Mesothelial cell of epicardium (in vitro differentiated cells): ENCODE measurements at regions not wholly inside any gene's neighbourhood (a gene's known extent, or its start where the extent isn't known, plus 50 kb on each side); places are given as distances from the start of the nearest gene placed in this dataset.

Experiments used
- DNase-seq, 2 experiments: peaks; one replicate each; pipeline ENCODE4 v3.0.0; 2021; ENCODE audit warnings: low spot score in 2 of 2; ENCODE audit not compliant: unreplicated experiment in 2 of 2
- H3K27ac Mint-ChIP-seq: 2 replicates; pipeline ENCODE4 v1.8.0; 2021; ENCODE audit warnings: mixed read lengths
- H3K27me3 Mint-ChIP-seq: 2 replicates; pipeline ENCODE4 v1.8.0; 2021; ENCODE audit warnings: low read depth, mixed read lengths
- H3K36me3 Mint-ChIP-seq: 2 replicates; pipeline ENCODE4 v1.8.0; 2021; ENCODE audit warnings: mixed read lengths
- H3K4me1 Mint-ChIP-seq: 2 replicates; pipeline ENCODE4 v1.8.0; 2021; ENCODE audit warnings: mixed read lengths
- H3K4me3 Mint-ChIP-seq: 2 replicates; pipeline ENCODE4 v1.8.0; 2021; ENCODE audit warnings: mild to moderate bottlenecking, moderate library complexity, mixed read lengths
- H3K9me3 Mint-ChIP-seq: 2 replicates; pipeline ENCODE4 v1.8.0; 2021; ENCODE audit warnings: mixed read lengths
- TF ChIP-seq, protein P1 (sequence below): fragments of 200-600 bp; sonication (generic); IDR thresholded peaks from one replicate; pipeline ENCODE4 v1.5.0; 2021; ENCODE audit warnings: antibody characterized with exemption; ENCODE audit not compliant: unreplicated experiment

DNA sequence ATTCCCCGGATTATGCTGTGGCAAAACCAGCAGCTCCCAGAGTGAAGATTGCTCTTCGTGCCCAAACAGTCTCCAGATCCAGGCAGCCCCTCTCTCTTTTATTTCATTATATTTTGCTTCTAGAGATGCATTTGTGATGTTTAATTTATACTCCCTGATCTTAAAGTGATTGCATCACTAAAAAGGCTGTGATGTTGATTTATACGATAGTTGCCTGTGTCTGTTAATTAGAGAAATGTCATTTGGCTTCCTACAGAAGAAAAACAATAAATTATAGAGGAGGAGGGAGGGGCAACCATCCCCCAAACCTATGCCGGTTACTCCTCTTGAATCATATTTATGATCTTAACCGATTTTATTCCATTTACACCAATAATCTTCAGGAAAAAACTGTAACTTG lies 615.3 kb downstream of the TOX3 start:
- H3K36me3 Mint-ChIP-seq = no peaks in the 10 kb centered on the region
- no peaks in the 10 kb centered on the region for H3K9me3 Mint-ChIP-seq
- H3K4me3 Mint-ChIP-seq = no peak overlapping the region
- H3K27ac Mint-ChIP-seq = no peak overlapping the region
- DNase-seq = no peak
- H3K27me3 Mint-ChIP-seq = peaks cover 60% of the 10 kb centered on the region
- H3K4me1 Mint-ChIP-seq = no peaks in the 10 kb centered on the region
- TF ChIP-seq, protein P1, sequence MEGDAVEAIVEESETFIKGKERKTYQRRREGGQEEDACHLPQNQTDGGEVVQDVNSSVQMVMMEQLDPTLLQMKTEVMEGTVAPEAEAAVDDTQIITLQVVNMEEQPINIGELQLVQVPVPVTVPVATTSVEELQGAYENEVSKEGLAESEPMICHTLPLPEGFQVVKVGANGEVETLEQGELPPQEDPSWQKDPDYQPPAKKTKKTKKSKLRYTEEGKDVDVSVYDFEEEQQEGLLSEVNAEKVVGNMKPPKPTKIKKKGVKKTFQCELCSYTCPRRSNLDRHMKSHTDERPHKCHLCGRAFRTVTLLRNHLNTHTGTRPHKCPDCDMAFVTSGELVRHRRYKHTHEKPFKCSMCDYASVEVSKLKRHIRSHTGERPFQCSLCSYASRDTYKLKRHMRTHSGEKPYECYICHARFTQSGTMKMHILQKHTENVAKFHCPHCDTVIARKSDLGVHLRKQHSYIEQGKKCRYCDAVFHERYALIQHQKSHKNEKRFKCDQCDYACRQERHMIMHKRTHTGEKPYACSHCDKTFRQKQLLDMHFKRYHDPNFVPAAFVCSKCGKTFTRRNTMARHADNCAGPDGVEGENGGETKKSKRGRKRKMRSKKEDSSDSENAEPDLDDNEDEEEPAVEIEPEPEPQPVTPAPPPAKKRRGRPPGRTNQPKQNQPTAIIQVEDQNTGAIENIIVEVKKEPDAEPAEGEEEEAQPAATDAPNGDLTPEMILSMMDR = no peak

DNA sequence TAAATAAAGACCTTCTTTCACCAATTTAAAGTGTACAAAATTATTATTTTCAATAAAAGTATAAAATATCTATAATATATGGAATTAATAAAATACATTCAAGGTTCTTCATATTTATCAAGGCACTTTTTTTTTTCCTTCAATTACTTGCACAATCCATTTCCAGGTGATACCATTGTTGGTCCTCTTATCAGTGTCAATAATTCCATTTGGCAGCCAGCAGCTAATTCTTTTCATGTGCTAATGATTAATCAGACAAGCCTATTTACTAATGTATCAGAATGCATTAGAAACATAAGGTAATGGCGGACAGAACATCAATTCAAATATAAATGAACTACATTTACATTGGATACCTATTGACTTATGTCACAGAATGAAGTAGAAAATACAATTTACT lies 622.2 kb downstream of the TOX3 start:
- DNase-seq = no peak
- Mint-ChIP-seq H3K4me1 (no peaks in the 10 kb centered on the region), H3K36me3 (no peaks in the 10 kb centered on the region), H3K4me3 (no peak overlapping the region), H3K27ac (no peak overlapping the region), H3K9me3 (no peaks in the 10 kb centered on the region), H3K27me3 (peaks cover 44% of the 10 kb centered on the region)
- TF ChIP-seq, protein P1 = no peak

DNA sequence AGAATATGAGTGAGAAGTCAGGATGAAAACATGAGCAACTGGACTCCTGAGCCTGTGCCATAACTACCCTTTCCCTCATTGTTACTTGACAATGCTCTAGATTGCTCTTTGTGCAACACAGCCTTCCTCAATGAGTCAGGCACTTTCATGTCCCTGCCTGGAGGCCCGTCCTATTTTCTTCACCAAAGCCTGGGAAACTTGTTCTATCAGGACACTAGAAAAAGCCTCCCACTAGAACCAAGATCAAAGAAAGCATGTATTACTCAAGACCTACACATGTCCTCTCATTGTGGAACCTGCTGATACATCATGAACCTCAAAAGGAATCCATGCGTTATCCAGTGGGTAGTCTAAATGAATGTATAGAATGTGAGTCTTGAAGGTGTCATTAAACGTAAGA lies 624.5 kb downstream of the TOX3 start:
- Mint-ChIP-seq H3K9me3 (no peaks in the 10 kb centered on the region), H3K27ac (no peak overlapping the region), H3K4me3 (no peak overlapping the region), H3K36me3 (no peaks in the 10 kb centered on the region), H3K4me1 (no peaks in the 10 kb centered on the region), H3K27me3 (peaks cover 35% of the 10 kb centered on the region)
- TF ChIP-seq, protein P1 = no peak
- DNase-seq = no peak

DNA sequence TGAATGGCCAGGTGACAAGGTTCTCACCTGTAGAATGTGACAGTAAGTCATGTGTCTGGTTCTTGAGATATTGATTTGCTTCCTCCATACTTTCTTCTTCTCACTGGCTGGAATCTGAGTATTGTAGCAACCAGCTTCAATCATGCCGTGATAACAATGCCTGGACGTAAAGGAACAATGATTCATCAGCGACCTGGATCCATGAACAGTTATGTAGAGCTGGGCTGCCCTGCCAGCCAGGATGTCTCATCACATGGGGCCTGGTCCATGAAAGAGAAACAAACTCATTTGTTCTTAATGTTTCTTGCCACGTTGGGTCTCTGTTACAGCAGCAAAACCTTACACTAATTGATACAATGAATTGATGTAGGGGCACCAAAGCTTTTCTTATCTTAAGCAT lies 627.2 kb downstream of the TOX3 start:
- no peaks in the 10 kb centered on the region for H3K9me3 Mint-ChIP-seq
- H3K27ac Mint-ChIP-seq = no peak overlapping the region
- TF ChIP-seq, protein P1 = no peak
- H3K4me3 Mint-ChIP-seq = no peak overlapping the region
- H3K27me3 Mint-ChIP-seq = peaks cover 26% of the 10 kb centered on the region
- no peaks in the 10 kb centered on the region for H3K36me3 Mint-ChIP-seq
- H3K4me1 Mint-ChIP-seq = no peaks in the 10 kb centered on the region
- DNase-seq = no peak

DNA sequence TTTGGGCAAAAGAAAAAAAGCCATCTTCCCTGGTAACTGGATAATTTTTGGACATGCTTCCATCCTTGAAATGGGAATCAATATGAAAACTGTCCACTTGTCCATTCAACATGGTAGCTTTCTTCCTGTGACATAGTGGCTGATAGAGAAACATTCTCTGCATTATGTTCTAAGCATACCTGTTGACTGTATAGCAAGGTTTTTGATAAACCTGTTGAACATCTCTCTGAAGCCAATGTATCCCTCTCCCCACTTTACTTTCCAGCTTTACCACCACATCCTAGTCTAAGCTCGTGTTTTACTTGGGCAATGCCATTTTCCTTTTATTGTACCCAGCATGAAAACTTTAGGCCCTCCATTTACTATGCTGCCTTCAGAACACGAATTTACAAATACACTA lies 630.1 kb downstream of the TOX3 start:
- Mint-ChIP-seq H3K9me3 (no peaks in the 10 kb centered on the region), H3K27ac (no peak overlapping the region), H3K27me3 (peaks cover 12% of the 10 kb centered on the region), H3K36me3 (no peaks in the 10 kb centered on the region), H3K4me3 (no peak overlapping the region), H3K4me1 (no peaks in the 10 kb centered on the region)
- TF ChIP-seq, protein P1 = no peak
- no peak for DNase-seq

DNA sequence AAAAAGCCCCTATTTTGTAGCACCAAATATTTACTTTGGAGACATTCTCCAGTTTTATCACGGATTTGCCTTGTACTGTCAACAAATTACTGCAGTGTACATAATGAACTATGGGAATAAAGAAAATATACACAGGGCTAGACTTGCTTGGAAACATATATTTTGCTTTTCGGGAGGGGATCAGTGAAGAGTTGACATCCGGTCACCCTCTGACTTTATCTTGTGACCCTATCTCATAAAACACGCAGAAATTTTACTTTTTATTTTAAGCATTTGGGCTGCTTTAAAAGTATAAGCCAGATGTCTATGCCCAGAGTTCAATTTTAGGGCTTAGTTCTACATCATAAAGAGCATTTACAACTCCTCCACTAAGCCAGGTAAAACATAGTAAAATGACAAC lies 630.7 kb downstream of the TOX3 start:
- Mint-ChIP-seq H3K4me1 (no peaks in the 10 kb centered on the region), H3K4me3 (no peak overlapping the region), H3K9me3 (no peaks in the 10 kb centered on the region), H3K27me3 (peaks cover 12% of the 10 kb centered on the region), H3K27ac (no peak overlapping the region), H3K36me3 (no peaks in the 10 kb centered on the region)
- TF ChIP-seq, protein P1 = no peak
- DNase-seq = no peak
